Upper lobe of left lung (tissue), 6 donors: ENCODE measurements at regions not wholly inside any gene's neighbourhood (a gene's known extent, or its start where the extent isn't known, plus 50 kb on each side); places are given as distances from the start of the nearest gene placed in this dataset.

Source experiments
- ATAC-seq, 2 donors: fragments of 200-7000 bp; cut with Tn5 transposase; one replicate each; pipeline ENCODE4 v1.9.1; 2022; ENCODE audit warnings: mild to moderate bottlenecking in 2 of 2, moderate library complexity in 2 of 2; ENCODE audit not compliant: low FRiP score in 2 of 2
- DNase-seq, 2 donors: peaks; one replicate each; pipeline ENCODE4 v3.0.0-alpha.2; 2019 to 2020
- H3K27ac ChIP-seq, 4 donors: fragments of 200-600 bp; sonication (generic); one replicate each; pipeline ENCODE4 v1.5.1; 2016 to 2019
- H3K27me3 ChIP-seq, 4 donors: fragments of 200-600 bp; sonication (generic); one replicate each; pipeline ENCODE4 v1.5.1; 2017 to 2019
- H3K36me3 ChIP-seq, 4 donors: fragments of 200-600 bp; sonication (generic); one replicate each; pipeline ENCODE4 v1.5.1; 2016 to 2019
- H3K4me1 ChIP-seq, 4 donors: fragments of 200-600 bp; sonication (generic); one replicate each; pipeline ENCODE4 v1.5.1; 2018 to 2019
- H3K4me3 ChIP-seq, 4 donors: fragments of 200-600 bp; sonication (generic); one replicate each; pipeline ENCODE4 v1.5.1; 2017 to 2019; ENCODE audit warnings: mild to moderate bottlenecking in 2 of 4, moderate library complexity in 1 of 4
- H3K9me3 ChIP-seq, 4 donors: fragments of 200-600 bp; sonication (generic); one replicate each; pipeline ENCODE4 v1.5.1; 2018 to 2019
- EP300 ChIP-seq, 4 donors: sonication (generic); formaldehyde crosslinking; IDR thresholded peaks; one replicate each; pipeline ENCODE4 v1.5.1; 2017; ENCODE audit warnings: antibody characterized with exemption in 4 of 4, control low read depth in 2 of 4
- POLR2A ChIP-seq, 4 donors: fragments of 450-650 bp; IDR thresholded peaks; one replicate each; pipeline ENCODE4 v1.5.1; 2016 to 2017; ENCODE audit warnings: antibody characterized with exemption in 4 of 4, mild to moderate bottlenecking in 2 of 4
- POLR2AphosphoS5 ChIP-seq, 2 donors: sonication (generic); formaldehyde crosslinking; IDR thresholded peaks; one replicate each; pipeline ENCODE4 v1.5.1; 2017; ENCODE audit warnings: antibody characterized with exemption in 2 of 2
- WGBS, 2 donors: methylation state at CpG; one replicate each; pipeline ENCODE4 v1.1.5; 2017 to 2018; 5-methylcytosine and 5-hydroxymethylcytosine counted together
- TF ChIP-seq, protein P1 (sequence below), 6 experiments: fragments of 450-650 bp in 4 of 6; fragments of 200-600 bp in 2 of 6; sonication (generic) in 2 of 6; IDR thresholded peaks; one replicate each; pipeline ENCODE4 v1.5.1; 2016 to 2019; ENCODE audit warnings: antibody characterized with exemption in 6 of 6
- donor health status: DM: no; HTN: no; CAD: no; lungs with moderate emphysema.
- donor health status: DM: no; HTN: yes; CAD: no; lungs with severe emphysema.

GRCh38 chr20:7505152-7505834 is 435.0 kb downstream of the HAO1 start:
- DNase-seq, result no peak
- Histone ChIP-seq H3K4me1 (peaks cover 0 to 3% (median 0%) of the 10 kb centered on the region in 4 donors), H3K27ac (no peak overlapping the region), H3K27me3 (no peaks in the 10 kb centered on the region), H3K4me3 (no peak overlapping the region), H3K36me3 (no peaks in the 10 kb centered on the region), H3K9me3 (no peaks in the 10 kb centered on the region)
- WGBS, 2 donors, result 65 to 73% methylated on average over 4 of the region's 4 CpGs
- no peak for TF ChIP-seq POLR2A (IDR thresholded peaks at IDR 0.05)
- TF ChIP-seq, protein P1, sequence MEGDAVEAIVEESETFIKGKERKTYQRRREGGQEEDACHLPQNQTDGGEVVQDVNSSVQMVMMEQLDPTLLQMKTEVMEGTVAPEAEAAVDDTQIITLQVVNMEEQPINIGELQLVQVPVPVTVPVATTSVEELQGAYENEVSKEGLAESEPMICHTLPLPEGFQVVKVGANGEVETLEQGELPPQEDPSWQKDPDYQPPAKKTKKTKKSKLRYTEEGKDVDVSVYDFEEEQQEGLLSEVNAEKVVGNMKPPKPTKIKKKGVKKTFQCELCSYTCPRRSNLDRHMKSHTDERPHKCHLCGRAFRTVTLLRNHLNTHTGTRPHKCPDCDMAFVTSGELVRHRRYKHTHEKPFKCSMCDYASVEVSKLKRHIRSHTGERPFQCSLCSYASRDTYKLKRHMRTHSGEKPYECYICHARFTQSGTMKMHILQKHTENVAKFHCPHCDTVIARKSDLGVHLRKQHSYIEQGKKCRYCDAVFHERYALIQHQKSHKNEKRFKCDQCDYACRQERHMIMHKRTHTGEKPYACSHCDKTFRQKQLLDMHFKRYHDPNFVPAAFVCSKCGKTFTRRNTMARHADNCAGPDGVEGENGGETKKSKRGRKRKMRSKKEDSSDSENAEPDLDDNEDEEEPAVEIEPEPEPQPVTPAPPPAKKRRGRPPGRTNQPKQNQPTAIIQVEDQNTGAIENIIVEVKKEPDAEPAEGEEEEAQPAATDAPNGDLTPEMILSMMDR (IDR thresholded peaks at IDR 0.05), result no peak
- no peak for TF ChIP-seq POLR2AphosphoS5 (IDR thresholded peaks at IDR 0.05)
- TF ChIP-seq EP300 (IDR thresholded peaks at IDR 0.05), result no peak
- ATAC-seq, result no peak

- no peak for DNase-seq
- TF ChIP-seq POLR2A (IDR thresholded peaks at IDR 0.05), result no peak
- TF ChIP-seq, protein P1 (IDR thresholded peaks at IDR 0.05), result no peak
- TF ChIP-seq EP300 (IDR thresholded peaks at IDR 0.05), result no peak
- no peak for TF ChIP-seq POLR2AphosphoS5 (IDR thresholded peaks at IDR 0.05)
Observed at GRCh38 chr20:7505835-7506221, 434.4 kb downstream of the HAO1 start.

GRCh38 chr20:7516621-7517111 is 423.6 kb downstream of the HAO1 start:
- ATAC-seq, result no peak
- WGBS, 2 donors, result 73 to 80% methylated on average over 6 of the region's 6 CpGs
- no peak for DNase-seq

More at GRCh38 chr20:7505835-7506221, 434.4 kb downstream of the HAO1 start:
- Histone ChIP-seq H3K4me1 (peaks cover 0 to 3% (median 0%) of the 10 kb centered on the region in 4 donors), H3K4me3 (no peak overlapping the region), H3K9me3 (no peaks in the 10 kb centered on the region), H3K27me3 (no peaks in the 10 kb centered on the region), H3K27ac (no peak overlapping the region), H3K36me3 (no peaks in the 10 kb centered on the region)
- 98 to 99% methylated on average over 4 of the region's 4 CpGs for WGBS, 2 donors
- ATAC-seq, result no peak

DNA sequence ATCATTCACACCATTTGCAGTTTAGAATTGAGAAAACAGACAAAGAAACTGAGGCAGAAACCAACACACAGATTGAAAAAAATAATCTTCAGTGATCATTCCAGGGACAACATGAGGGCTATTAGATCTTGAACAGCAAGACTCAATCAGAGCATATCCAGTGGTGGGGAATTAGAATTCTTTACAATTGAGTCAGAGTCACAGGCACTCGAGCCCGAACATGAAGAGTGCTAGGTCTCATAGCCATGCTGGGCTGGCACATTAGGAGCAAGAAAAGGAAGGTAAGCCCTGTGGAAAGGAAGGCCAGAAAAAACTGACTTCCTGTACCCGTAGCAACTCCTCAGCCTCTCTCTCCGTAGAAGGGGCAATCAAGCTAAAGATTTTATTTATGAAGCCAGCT is 419.9 kb downstream of the HAO1 start:
- Histone ChIP-seq H3K4me3 (no peak overlapping the region), H3K4me1 (no peaks in the 10 kb centered on the region), H3K36me3 (no peaks in the 10 kb centered on the region), H3K27ac (no peak overlapping the region), H3K9me3 (no peaks in the 10 kb centered on the region), H3K27me3 (no peaks in the 10 kb centered on the region)
- ATAC-seq (no peak), DNase-seq (no peak)
- TF ChIP-seq, protein P1 (IDR thresholded peaks at IDR 0.05), result no peak
- WGBS, 2 donors, result 73 to 74% methylated on average over 4 of the region's 4 CpGs

More at GRCh38 chr20:7516621-7517111, 423.6 kb downstream of the HAO1 start:
- Histone ChIP-seq H3K4me3 (no peak overlapping the region), H3K4me1 (no peaks in the 10 kb centered on the region), H3K27me3 (no peaks in the 10 kb centered on the region), H3K36me3 (no peaks in the 10 kb centered on the region), H3K9me3 (no peaks in the 10 kb centered on the region), H3K27ac (no peak overlapping the region)
- TF ChIP-seq, protein P1 (IDR thresholded peaks at IDR 0.05), result no peak
- TF ChIP-seq EP300 (IDR thresholded peaks at IDR 0.05), result no peak
- no peak for TF ChIP-seq POLR2A (IDR thresholded peaks at IDR 0.05)
- no peak for TF ChIP-seq POLR2AphosphoS5 (IDR thresholded peaks at IDR 0.05)

DNA sequence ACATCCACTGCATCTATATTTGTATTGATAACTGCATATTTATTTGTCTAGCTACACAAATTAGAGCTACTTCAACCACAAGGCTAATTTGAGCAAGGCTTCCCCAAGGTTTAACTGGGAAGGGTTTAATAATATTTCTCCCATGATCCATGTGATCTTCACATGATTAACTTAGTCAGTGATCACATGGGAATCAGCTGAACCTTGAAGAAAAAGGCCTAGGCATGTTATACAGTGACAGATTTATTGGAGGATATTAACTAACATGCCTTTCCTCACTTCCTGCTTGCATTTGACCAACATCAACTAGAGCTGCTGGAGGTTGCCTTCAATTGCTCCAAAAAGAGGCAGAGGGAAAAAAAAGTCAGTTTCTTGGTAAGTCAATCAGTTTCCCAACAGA is 417.0 kb downstream of the HAO1 start:
- ATAC-seq (no peak), DNase-seq (no peak)
- no peaks in the 10 kb centered on the region for H3K36me3 ChIP-seq
- H3K27me3 ChIP-seq, result no peaks in the 10 kb centered on the region
- no peak overlapping the region for H3K27ac ChIP-seq
- TF ChIP-seq POLR2AphosphoS5 (IDR thresholded peaks at IDR 0.05) (no peak), EP300 (IDR thresholded peaks at IDR 0.05) (no peak), POLR2A (IDR thresholded peaks at IDR 0.05) (no peak)
- TF ChIP-seq, protein P1 (IDR thresholded peaks at IDR 0.05), result no peak
- H3K9me3 ChIP-seq, result no peaks in the 10 kb centered on the region
- H3K4me1 ChIP-seq, result no peaks in the 10 kb centered on the region
- H3K4me3 ChIP-seq, result no peak overlapping the region
